ENCODE measurements at regions not wholly inside any gene's neighbourhood (a gene's known extent, or its start where the extent isn't known, plus 50 kb on each side); places are given as distances from the start of the nearest gene placed in this dataset.

DNA sequence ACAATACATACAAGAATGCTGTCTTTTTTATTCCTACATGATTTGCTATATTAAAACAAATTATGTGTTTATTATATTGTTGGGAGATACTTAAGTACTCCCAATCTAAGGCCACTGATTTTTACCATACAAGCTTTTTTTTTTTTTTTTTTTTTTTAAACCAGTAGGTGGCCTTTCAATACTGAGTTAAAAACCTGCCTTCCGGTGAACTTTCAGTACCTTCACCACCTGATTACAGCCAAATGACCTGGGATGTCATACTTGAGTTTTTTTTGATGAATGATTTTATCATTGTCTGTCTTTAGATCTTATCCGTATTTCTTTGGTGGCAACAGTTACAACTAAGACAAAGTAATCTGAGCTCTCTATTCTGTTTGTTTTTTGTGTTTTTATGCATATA lies 94.0 kb upstream of the FOLH1 start:
- no peak for TF ChIP-seq BHLHE40 (IDR thresholded peaks at IDR 0.05; ENCODE audit: low read depth, low read length)
- TF ChIP-seq, protein P1, sequence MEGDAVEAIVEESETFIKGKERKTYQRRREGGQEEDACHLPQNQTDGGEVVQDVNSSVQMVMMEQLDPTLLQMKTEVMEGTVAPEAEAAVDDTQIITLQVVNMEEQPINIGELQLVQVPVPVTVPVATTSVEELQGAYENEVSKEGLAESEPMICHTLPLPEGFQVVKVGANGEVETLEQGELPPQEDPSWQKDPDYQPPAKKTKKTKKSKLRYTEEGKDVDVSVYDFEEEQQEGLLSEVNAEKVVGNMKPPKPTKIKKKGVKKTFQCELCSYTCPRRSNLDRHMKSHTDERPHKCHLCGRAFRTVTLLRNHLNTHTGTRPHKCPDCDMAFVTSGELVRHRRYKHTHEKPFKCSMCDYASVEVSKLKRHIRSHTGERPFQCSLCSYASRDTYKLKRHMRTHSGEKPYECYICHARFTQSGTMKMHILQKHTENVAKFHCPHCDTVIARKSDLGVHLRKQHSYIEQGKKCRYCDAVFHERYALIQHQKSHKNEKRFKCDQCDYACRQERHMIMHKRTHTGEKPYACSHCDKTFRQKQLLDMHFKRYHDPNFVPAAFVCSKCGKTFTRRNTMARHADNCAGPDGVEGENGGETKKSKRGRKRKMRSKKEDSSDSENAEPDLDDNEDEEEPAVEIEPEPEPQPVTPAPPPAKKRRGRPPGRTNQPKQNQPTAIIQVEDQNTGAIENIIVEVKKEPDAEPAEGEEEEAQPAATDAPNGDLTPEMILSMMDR (conservative IDR thresholded peaks at IDR 0.05; ENCODE audit: low read depth, low read length), result no peak
- no peak for TF ChIP-seq MXI1 (IDR thresholded peaks at IDR 0.05; ENCODE audit: borderline replicate concordance, low read depth, low read length)

All from IMR-90 (cell line).